NCI-H1694 (cell line): ENCODE measurements at regions not wholly inside any gene's neighbourhood (a gene's known extent, or its start where the extent isn't known, plus 50 kb on each side); places are given as distances from the start of the nearest gene placed in this dataset.

ENCODE experiments used
- DNase-seq: peaks from one replicate; lab custom pipeline; 2025; lab: John Stamatoyannopoulos, UW

- DNase-seq, result no peak
These were observed 315.1 kb downstream of the HDGFL1 start for GRCh38 chr6:22884456-22884855.

DNA sequence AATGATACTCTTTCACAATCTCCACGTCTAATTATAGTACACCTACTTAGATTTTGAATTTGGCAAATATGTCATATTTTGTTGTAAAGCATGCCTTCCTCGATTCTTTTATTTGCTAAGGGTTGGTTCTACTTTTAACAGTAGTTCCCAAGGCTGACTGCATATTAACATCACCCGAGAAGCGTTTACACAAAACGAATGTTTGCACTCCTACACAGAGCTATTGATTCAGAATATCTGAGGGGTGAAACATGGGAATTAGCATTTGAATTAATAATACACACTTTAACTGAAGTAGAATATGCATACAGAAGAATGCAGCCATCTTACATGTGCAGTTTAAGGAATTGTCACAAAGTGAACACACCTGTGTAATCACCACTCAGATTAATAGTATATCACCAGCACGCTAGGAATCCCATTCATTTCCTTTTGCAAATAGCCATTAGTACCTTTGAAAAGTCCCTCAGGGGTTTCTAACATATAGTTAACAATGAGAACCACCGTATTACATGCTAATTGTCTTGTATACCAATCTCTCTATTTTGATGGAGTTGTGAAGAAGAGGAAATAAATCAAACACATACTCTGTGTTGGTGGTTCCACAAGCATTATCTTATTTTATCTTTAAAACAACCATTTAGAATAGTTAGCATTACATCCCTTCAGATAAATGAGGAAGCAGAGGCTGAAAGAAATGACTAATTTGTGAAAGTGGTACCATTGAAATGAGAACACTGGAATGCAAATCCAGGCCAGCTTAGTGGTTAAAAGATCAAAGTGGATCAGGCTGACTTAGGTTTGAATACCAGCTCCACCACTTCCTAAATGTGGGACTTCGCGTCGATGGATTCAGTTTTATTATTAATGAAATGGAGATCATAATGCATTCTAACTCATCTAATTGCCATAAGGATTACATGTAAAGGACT, 317.6 kb downstream of the HDGFL1 start:
- no peak for DNase-seq

GRCh38 chr6:22888163-22888752, 318.9 kb downstream of the HDGFL1 start:
- no peak for DNase-seq

GRCh38 chr6:22891934-22892333, 322.6 kb downstream of the HDGFL1 start:
- DNase-seq, result no peak

- DNase-seq, result no peak
These were observed 323.1 kb downstream of the HDGFL1 start for GRCh38 chr6:22892452-22892851.

- no peak for DNase-seq
These were observed 327.3 kb downstream of the HDGFL1 start for GRCh38 chr6:22896696-22897095.

GRCh38 chr6:22899426-22899825, 330.1 kb downstream of the HDGFL1 start:
- DNase-seq, result no peak

GRCh38 chr6:22903826-22904225, 334.5 kb downstream of the HDGFL1 start:
- DNase-seq, result no peak

- no peak for DNase-seq
These were observed 335.1 kb downstream of the HDGFL1 start for GRCh38 chr6:22904431-22904830.

DNA sequence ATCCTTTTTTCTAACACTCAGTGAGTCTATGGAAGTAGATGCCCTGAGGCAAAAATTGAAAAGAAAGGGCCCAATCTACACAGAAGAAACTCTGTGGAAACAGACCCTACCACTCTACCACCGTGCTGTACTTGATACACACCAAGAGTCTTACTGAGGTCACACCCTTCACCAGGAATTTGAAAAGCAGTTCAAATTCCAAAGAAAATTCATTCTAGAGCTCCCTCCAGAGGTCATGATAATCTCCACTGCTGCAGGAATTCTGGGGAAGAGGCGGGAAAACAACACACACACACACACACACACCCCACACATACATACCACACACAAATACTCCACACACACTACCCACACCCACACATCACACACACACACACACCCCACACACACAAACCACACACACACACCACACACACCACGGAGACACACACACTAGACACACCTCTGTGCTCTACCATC, 336.8 kb downstream of the HDGFL1 start:
- DNase-seq, result no peak

GRCh38 chr6:22907085-22907484, 337.7 kb downstream of the HDGFL1 start:
- DNase-seq, result no peak

- no peak for DNase-seq
These were observed 341.0 kb downstream of the HDGFL1 start for GRCh38 chr6:22910370-22910769.

DNA sequence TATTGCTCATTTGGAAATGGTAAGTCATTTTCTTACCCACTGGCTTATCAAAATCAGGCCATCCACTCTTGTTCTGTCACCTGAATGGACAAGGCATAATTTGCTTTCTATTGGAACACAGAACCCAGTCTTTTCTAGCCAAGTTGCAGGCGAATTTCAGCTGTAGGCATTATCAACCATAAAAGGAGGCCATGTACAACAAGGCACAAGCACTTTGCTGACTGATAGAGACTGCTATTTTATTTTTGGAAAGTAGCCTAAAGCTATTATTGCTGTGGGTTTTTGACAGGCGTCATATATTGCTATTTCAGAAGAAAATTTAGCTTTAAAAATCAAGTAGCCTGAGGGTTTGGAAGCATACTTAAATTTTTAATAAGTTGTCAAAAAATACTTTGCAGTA, 344.2 kb downstream of the HDGFL1 start:
- DNase-seq, result no peak

DNA sequence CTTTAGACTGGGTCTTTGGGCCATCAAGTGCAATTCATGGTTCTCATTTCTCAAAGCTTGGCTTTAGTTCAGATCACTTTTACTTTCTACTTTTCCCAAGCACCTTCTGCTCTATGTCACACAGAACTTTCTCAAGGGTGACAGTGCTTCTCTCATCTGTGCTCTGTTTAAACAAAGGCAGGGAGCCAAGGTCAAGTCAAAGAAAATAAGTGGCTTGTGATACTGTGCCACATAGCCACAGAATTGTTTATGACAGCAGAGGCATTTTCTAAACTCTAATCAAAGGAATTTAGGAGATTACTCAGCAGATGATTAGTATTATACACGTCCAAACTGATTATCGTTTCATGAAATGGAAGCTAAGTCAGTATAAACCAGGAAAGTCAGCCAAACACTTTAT, 348.0 kb downstream of the HDGFL1 start:
- no peak for DNase-seq

DNA sequence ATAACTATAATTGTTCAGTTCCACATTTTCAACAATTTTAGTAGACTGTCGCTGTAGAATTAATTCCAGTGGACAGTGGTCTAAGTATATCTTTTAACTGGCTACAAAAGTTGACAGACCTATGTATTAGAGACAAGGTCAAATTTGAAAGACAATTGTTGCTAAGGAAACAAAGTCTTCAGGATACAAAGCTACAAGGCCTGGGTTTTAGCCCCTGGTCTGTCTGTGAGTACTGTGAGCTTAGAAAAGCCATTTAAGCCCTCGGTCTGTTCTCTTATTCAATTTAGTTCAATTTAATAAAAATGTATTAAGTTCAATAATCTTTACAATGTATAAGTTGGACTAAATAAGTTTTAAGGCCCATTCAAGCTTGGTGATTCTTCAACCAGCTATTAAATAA, 352.5 kb downstream of the HDGFL1 start:
- DNase-seq, result no peak

- no peak for DNase-seq
These were observed 356.0 kb downstream of the HDGFL1 start for GRCh38 chr6:22925304-22925835.

GRCh38 chr6:22925920-22926789, 356.8 kb downstream of the HDGFL1 start:
- DNase-seq, result no peak

GRCh38 chr6:22926790-22927354, 357.5 kb downstream of the HDGFL1 start:
- DNase-seq, result no peak

- no peak for DNase-seq
These were observed 359.4 kb downstream of the HDGFL1 start for GRCh38 chr6:22928775-22929174.

- DNase-seq, result no peak
These were observed 360.1 kb downstream of the HDGFL1 start for GRCh38 chr6:22929311-22929985.

- DNase-seq, result no peak
These were observed 371.4 kb downstream of the HDGFL1 start for GRCh38 chr6:22940581-22941290.
